Heart left ventricle (tissue), 13 donors: ENCODE measurements at regions not wholly inside any gene's neighbourhood (a gene's known extent, or its start where the extent isn't known, plus 50 kb on each side); places are given as distances from the start of the nearest gene placed in this dataset.

Source experiments
- POLR2A ChIP-seq, 2 donors: fragments of 450-650 bp; IDR thresholded peaks; one replicate each; pipeline ENCODE4 v1.6.1; 2017; ENCODE audit warnings: antibody characterized with exemption in 2 of 2, mild to moderate bottlenecking in 2 of 2, moderate library complexity in 2 of 2
- TF ChIP-seq, protein P1 (sequence below), 12 donors: fragments of 200-600 bp; sonication (generic) in 4 of 12; IDR thresholded peaks; one replicate each; pipeline versions ENCODE4 v1.5.0 to v1.8.0; 2018 to 2022; ENCODE audit warnings: antibody characterized with exemption in 12 of 12, mild to moderate bottlenecking in 5 of 12
- donor health status: ischemic (EF 13 %, LVEDD 7.1; RV severe dilation, severe dysfunction).
- donor health status: DM: no; HTN: yes; CAD: no.
- donor health status: DM: no; HTN: no; CAD: no.
- donor health status: ischemic (EF 25% LVEDD 6.9; RV normal size, moderate dysfunction).
- donor health status: ischemic (EF 25% LVEDD 5.7; RV mildly dilated, moderate dysfunction).
- donor health status: ischemic (EF 35%, LVEDD 5.7; RV mildly dilated, moderate dysfunction).
- donor health status: nonischemic (EF 11% LVEDD 7.7; RV severe dilation, severe dysfunction).
- donor health status: DM: yes; HTN: yes; CAD: no.
- donor health status: PGD.
- donor health status: ischemic (EF 29% LVEDD 5.4; RV normal size, mild dysfunction).
- donor health status: nonischemic (EF 23%, LVEDD 6.1; RV moderate dilation, normal function).

DNA sequence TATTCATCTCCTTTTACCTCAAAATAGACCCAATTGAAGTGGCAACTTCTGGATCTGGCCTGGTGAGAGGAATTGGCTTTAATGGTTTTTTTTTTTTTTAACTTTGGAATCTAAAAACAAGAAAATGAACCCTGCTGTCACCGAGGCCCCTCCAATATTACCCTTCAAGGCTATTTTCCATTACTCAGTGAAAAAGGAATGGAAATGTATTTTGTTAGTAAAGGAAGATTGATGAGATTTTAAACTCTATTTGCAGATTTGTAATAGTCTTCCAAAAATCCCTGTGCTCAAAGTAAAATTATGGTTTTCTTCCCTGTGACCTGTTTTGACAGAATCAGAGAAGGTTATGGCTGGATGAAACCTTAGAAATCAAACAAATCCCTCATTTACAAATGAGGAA is 102.9 kb downstream of the TMEM170B start:
- TF ChIP-seq POLR2A (IDR thresholded peaks at IDR 0.05) = no peak
- TF ChIP-seq, protein P1, sequence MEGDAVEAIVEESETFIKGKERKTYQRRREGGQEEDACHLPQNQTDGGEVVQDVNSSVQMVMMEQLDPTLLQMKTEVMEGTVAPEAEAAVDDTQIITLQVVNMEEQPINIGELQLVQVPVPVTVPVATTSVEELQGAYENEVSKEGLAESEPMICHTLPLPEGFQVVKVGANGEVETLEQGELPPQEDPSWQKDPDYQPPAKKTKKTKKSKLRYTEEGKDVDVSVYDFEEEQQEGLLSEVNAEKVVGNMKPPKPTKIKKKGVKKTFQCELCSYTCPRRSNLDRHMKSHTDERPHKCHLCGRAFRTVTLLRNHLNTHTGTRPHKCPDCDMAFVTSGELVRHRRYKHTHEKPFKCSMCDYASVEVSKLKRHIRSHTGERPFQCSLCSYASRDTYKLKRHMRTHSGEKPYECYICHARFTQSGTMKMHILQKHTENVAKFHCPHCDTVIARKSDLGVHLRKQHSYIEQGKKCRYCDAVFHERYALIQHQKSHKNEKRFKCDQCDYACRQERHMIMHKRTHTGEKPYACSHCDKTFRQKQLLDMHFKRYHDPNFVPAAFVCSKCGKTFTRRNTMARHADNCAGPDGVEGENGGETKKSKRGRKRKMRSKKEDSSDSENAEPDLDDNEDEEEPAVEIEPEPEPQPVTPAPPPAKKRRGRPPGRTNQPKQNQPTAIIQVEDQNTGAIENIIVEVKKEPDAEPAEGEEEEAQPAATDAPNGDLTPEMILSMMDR (IDR thresholded peaks at IDR 0.05) = no peak
